ENCODE measurements at regions not wholly inside any gene's neighbourhood (a gene's known extent, or its start where the extent isn't known, plus 50 kb on each side); places are given as distances from the start of the nearest gene placed in this dataset.

GRCh38 chr2:226213717-226214116 is 585.9 kb downstream of the IRS1 start:
- no peak for TF ChIP-seq POLR2A (IDR thresholded peaks at IDR 0.05; ENCODE audit: low read depth, low read length)
- no peak for TF ChIP-seq TAF1 (IDR thresholded peaks at IDR 0.05; ENCODE audit: low read depth, low read length)
- no peak for TF ChIP-seq POLR2AphosphoS5 (IDR thresholded peaks at IDR 0.05; ENCODE audit: low read depth, low read length)
- no peak for TF ChIP-seq POU2F2 (IDR thresholded peaks at IDR 0.05; ENCODE audit: low read depth, low read length)
- no peak for TF ChIP-seq SPI1 (IDR thresholded peaks at IDR 0.05; ENCODE audit: low read depth, low read length)
- TF ChIP-seq PAX5 (IDR thresholded peaks at IDR 0.05; ENCODE audit: insufficient read depth, low read length, severe bottlenecking) = no peak
